ENCODE measurements at regions not wholly inside any gene's neighbourhood (a gene's known extent, or its start where the extent isn't known, plus 50 kb on each side); places are given as distances from the start of the nearest gene placed in this dataset.

DNA sequence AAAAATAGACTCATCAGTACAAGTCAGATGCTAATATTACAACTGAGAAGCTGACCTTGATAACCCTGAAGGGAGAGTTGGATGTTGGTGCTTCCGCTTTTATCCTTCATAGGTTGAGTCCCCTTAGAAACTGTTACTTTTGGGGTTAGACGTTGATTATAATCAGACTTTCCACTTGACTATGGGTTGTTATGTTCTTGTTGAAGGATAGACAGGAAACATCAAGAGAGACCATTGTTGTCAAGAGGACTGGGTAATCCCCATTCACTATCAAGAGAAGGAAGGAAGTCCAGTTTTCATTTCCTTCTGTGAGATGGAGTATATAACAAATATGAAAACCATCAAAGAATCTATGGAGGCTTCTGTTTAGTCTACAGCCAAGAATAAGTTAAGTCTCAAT, 229.9 kb upstream of the AFF2 start:
- TF ChIP-seq, protein P1, sequence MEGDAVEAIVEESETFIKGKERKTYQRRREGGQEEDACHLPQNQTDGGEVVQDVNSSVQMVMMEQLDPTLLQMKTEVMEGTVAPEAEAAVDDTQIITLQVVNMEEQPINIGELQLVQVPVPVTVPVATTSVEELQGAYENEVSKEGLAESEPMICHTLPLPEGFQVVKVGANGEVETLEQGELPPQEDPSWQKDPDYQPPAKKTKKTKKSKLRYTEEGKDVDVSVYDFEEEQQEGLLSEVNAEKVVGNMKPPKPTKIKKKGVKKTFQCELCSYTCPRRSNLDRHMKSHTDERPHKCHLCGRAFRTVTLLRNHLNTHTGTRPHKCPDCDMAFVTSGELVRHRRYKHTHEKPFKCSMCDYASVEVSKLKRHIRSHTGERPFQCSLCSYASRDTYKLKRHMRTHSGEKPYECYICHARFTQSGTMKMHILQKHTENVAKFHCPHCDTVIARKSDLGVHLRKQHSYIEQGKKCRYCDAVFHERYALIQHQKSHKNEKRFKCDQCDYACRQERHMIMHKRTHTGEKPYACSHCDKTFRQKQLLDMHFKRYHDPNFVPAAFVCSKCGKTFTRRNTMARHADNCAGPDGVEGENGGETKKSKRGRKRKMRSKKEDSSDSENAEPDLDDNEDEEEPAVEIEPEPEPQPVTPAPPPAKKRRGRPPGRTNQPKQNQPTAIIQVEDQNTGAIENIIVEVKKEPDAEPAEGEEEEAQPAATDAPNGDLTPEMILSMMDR (IDR thresholded peaks at IDR 0.05; ENCODE audit: extremely low read depth in 1 of 2, insufficient read depth in 1 of 2, low read depth in 1 of 2, low read length in 2 of 2) = no peak
- TF ChIP-seq EZH2 (IDR thresholded peaks at IDR 0.05; ENCODE audit: borderline replicate concordance, low read depth, low read length, severe bottlenecking) (no peak), POLR2A (IDR thresholded peaks at IDR 0.05; ENCODE audit: low read depth, low read length) (no peak), JUN (IDR thresholded peaks at IDR 0.05; ENCODE audit: borderline replicate concordance, insufficient read depth, insufficient read length, low read depth) (no peak), POLR2AphosphoS5 (IDR thresholded peaks at IDR 0.05; ENCODE audit: insufficient read depth, low read depth, low read length) (no peak), GATA2 (IDR thresholded peaks at IDR 0.05; ENCODE audit: insufficient read depth, insufficient read length, low read depth, low read length) (no peak), FOS (IDR thresholded peaks at IDR 0.05; ENCODE audit: borderline replicate concordance, insufficient read depth, low read length) (no peak), MYC (IDR thresholded peaks at IDR 0.05; ENCODE audit: low read depth, low read length) (no peak)
- TF ChIP-seq, protein P2, sequence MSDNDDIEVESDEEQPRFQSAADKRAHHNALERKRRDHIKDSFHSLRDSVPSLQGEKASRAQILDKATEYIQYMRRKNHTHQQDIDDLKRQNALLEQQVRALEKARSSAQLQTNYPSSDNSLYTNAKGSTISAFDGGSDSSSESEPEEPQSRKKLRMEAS (IDR thresholded peaks at IDR 0.05; ENCODE audit: insufficient read depth, insufficient read length) = no peak

All from endothelial cell of umbilical vein (primary cell).